ENCODE measurements at regions not wholly inside any gene's neighbourhood (a gene's known extent, or its start where the extent isn't known, plus 50 kb on each side); places are given as distances from the start of the nearest gene placed in this dataset.

DNA sequence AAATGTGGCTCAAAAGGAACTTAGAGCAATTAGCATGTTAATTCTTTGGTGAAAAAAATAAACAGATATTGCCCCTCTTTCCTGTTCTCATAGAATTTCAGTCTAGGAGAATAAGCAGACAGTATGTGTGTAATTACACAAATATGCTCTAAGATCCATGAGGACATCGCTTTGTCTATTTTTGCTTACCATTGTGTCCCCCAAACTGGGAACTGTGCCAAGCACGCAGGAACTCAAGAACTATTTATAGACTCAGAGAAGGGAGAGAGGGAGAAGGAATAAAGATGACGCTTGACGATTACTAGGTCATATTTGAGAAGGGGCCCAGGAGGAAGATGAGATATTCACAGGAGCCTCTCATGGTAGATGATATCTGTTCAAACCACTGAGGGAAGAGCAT is 692.6 kb downstream of the RAB28 start:
- Histone ChIP-seq H3K27me3 (ENCODE audit: insufficient read depth, low read length, poor library complexity, severe bottlenecking) (no peaks in the 10 kb centered on the region), H3K4me3 (ENCODE audit: low read length) (no peak overlapping the region), H3K36me3 (ENCODE audit: insufficient read depth, low read length) (no peaks in the 10 kb centered on the region), H3K9me3 (ENCODE audit: low read length) (no peaks in the 10 kb centered on the region), H3K4me1 (ENCODE audit: insufficient read depth, low read length) (no peaks in the 10 kb centered on the region), H3K27ac (ENCODE audit: low read depth, low read length) (no peak overlapping the region)
- Mint-ChIP-seq H3K4me3 (no peak overlapping the region), H3K27ac (no peak overlapping the region), H3K27me3 (no peaks in the 10 kb centered on the region), H3K36me3 (peaks cover 0 to 4% (median 2%) of the 10 kb centered on the region in 3 donors), H3K4me1 (no peaks in the 10 kb centered on the region), H3K9me3 (peaks cover 13 to 25% (median 23%) of the 10 kb centered on the region in 5 donors)
- no peak for DNase-seq
- ChIA-PET CTCF (no interaction called here), POLR2A (no interaction called here)

GRCh38 chr4:12787261-12787660 is 696.9 kb downstream of the RAB28 start:
- Histone ChIP-seq H3K4me1 (ENCODE audit: insufficient read depth, low read length) (no peaks in the 10 kb centered on the region), H3K36me3 (ENCODE audit: insufficient read depth, low read length) (no peaks in the 10 kb centered on the region), H3K9me3 (ENCODE audit: low read length) (no peaks in the 10 kb centered on the region), H3K27ac (ENCODE audit: low read depth, low read length) (no peak overlapping the region), H3K4me3 (ENCODE audit: low read length) (no peak overlapping the region), H3K27me3 (ENCODE audit: insufficient read depth, low read length, poor library complexity, severe bottlenecking) (no peaks in the 10 kb centered on the region)
- Mint-ChIP-seq H3K9me3 (peaks cover 10 to 29% (median 20%) of the 10 kb centered on the region in 5 donors), H3K27me3 (no peaks in the 10 kb centered on the region), H3K4me1 (no peaks in the 10 kb centered on the region), H3K4me3 (no peak overlapping the region), H3K27ac (no peak overlapping the region), H3K36me3 (peaks cover 0 to 4% (median 2%) of the 10 kb centered on the region in 3 donors)
- POLR2A ChIA-PET, result no interaction called here
- DNase-seq, result no peak
- CTCF ChIA-PET, result no interaction called here

GRCh38 chr4:12778706-12779105 is 705.4 kb downstream of the RAB28 start:
- Histone ChIP-seq H3K9me3 (ENCODE audit: low read length) (no peaks in the 10 kb centered on the region), H3K4me3 (ENCODE audit: low read length) (no peak overlapping the region), H3K27ac (ENCODE audit: low read depth, low read length) (no peak overlapping the region), H3K36me3 (ENCODE audit: insufficient read depth, low read length) (no peaks in the 10 kb centered on the region), H3K4me1 (ENCODE audit: insufficient read depth, low read length) (no peaks in the 10 kb centered on the region), H3K27me3 (ENCODE audit: insufficient read depth, low read length, poor library complexity, severe bottlenecking) (no peaks in the 10 kb centered on the region)
- Mint-ChIP-seq H3K4me3 (no peak overlapping the region), H3K27ac (no peak overlapping the region), H3K27me3 (no peaks in the 10 kb centered on the region), H3K36me3 (no peaks in the 10 kb centered on the region), H3K9me3 (no peaks in the 10 kb centered on the region), H3K4me1 (no peaks in the 10 kb centered on the region)
- DNase-seq, result no peak
- ChIA-PET CTCF (no interaction called here), POLR2A (no interaction called here)

- H3K36me3 ChIP-seq (ENCODE audit: insufficient read depth, low read length), result no peaks in the 10 kb centered on the region
- no peaks in the 10 kb centered on the region for H3K27me3 Mint-ChIP-seq
- no peaks in the 10 kb centered on the region for H3K4me1 ChIP-seq (ENCODE audit: insufficient read depth, low read length)
- H3K9me3 ChIP-seq (ENCODE audit: low read length), result no peaks in the 10 kb centered on the region
- H3K36me3 Mint-ChIP-seq, result no peaks in the 10 kb centered on the region
- ChIA-PET POLR2A (no interaction called here), CTCF (no interaction called here)
- no peaks in the 10 kb centered on the region for H3K4me1 Mint-ChIP-seq
- DNase-seq, result no peak
- no peak overlapping the region for H3K4me3 Mint-ChIP-seq
- H3K4me3 ChIP-seq (ENCODE audit: low read length), result no peak overlapping the region
- no peaks in the 10 kb centered on the region for H3K27me3 ChIP-seq (ENCODE audit: insufficient read depth, low read length, poor library complexity, severe bottlenecking)
- H3K27ac Mint-ChIP-seq, result no peak overlapping the region
- H3K27ac ChIP-seq (ENCODE audit: low read depth, low read length), result no peak overlapping the region
- no peaks in the 10 kb centered on the region for H3K9me3 Mint-ChIP-seq
Observed at GRCh38 chr4:12778191-12778590, 705.9 kb downstream of the RAB28 start.

DNA sequence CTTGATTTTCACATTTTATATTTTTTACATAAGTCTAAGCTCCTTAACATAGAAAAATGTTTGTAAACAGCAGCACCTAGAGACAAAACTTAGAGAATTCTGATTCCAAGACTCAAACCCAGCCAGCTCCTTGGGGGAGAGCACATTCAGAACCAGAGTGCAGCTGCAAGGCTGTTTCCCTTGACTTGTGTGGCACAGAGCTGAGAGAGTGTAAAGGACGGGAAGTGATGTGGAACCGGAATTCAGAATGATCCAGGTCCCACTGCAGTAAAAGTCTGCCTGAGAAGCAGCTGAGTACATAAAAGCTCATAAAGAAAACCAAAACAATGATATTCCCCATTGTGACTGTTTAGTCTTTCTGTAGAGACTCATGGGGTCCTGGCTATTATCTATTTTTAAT is 713.8 kb downstream of the RAB28 start:
- POLR2A ChIA-PET, result no interaction called here
- H3K4me1 Mint-ChIP-seq, result no peaks in the 10 kb centered on the region
- DNase-seq, result no peak

DNA sequence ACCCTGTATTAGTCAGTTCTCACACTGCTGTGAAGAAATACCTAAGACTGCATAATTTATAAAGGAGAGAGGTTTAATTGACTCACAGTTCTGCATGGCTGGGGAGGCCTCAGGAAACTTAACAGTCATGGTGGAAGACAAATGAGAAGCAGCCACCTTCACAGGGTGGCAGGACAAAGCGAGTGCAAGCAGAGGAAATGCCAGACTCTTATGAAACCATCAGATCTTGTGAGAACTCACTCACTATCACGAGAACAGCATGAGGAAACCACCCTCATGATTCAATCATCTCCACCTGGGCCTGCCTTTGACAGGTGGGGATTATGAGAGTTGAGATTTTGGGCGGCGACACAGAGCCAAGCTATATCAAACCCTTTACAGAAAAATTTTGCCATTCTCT is 722.4 kb downstream of the RAB28 start:
- Mint-ChIP-seq H3K9me3 (peaks cover 0 to 3% (median 0%) of the 10 kb centered on the region in 5 donors), H3K4me3 (no peak overlapping the region), H3K4me1 (no peaks in the 10 kb centered on the region), H3K36me3 (no peaks in the 10 kb centered on the region), H3K27ac (peak overlapping the region in 1 of 8 donors; percentile 14), H3K27me3 (peaks cover 0 to 1% of the 10 kb centered on the region in 2 donors)
- Histone ChIP-seq H3K4me1 (ENCODE audit: insufficient read depth, low read length) (no peaks in the 10 kb centered on the region), H3K9me3 (ENCODE audit: low read length) (no peaks in the 10 kb centered on the region), H3K27ac (ENCODE audit: low read depth, low read length) (no peak overlapping the region), H3K27me3 (ENCODE audit: insufficient read depth, low read length, poor library complexity, severe bottlenecking) (no peaks in the 10 kb centered on the region), H3K36me3 (ENCODE audit: insufficient read depth, low read length) (no peaks in the 10 kb centered on the region), H3K4me3 (ENCODE audit: low read length) (no peak overlapping the region)
- ChIA-PET POLR2A (no interaction called here), CTCF (no interaction called here)
- no peak for DNase-seq

More for the DNA sequence above, 713.8 kb downstream of the RAB28 start:
- no peaks in the 10 kb centered on the region for H3K36me3 ChIP-seq (ENCODE audit: insufficient read depth, low read length)
- no peaks in the 10 kb centered on the region for H3K27me3 ChIP-seq (ENCODE audit: insufficient read depth, low read length, poor library complexity, severe bottlenecking)
- CTCF ChIA-PET, result no interaction called here
- Mint-ChIP-seq H3K27ac (no peak overlapping the region), H3K36me3 (no peaks in the 10 kb centered on the region), H3K4me3 (no peak overlapping the region), H3K27me3 (no peaks in the 10 kb centered on the region), H3K9me3 (peaks cover 0 to 7% (median 2%) of the 10 kb centered on the region in 5 donors)
- no peaks in the 10 kb centered on the region for H3K9me3 ChIP-seq (ENCODE audit: low read length)
- no peak overlapping the region for H3K4me3 ChIP-seq (ENCODE audit: low read length)
- H3K4me1 ChIP-seq (ENCODE audit: insufficient read depth, low read length), result no peaks in the 10 kb centered on the region
- H3K27ac ChIP-seq (ENCODE audit: low read depth, low read length), result no peak overlapping the region

GRCh38 chr4:12747154-12747553 is 737.0 kb downstream of the RAB28 start:
- DNase-seq, result no peak
- Histone ChIP-seq H3K27me3 (ENCODE audit: insufficient read depth, low read length, poor library complexity, severe bottlenecking) (no peaks in the 10 kb centered on the region), H3K9me3 (ENCODE audit: low read length) (no peaks in the 10 kb centered on the region), H3K4me3 (ENCODE audit: low read length) (no peak overlapping the region), H3K4me1 (ENCODE audit: insufficient read depth, low read length) (no peaks in the 10 kb centered on the region), H3K27ac (ENCODE audit: low read depth, low read length) (no peak overlapping the region), H3K36me3 (ENCODE audit: insufficient read depth, low read length) (no peaks in the 10 kb centered on the region)
- ChIA-PET POLR2A (no interaction called here), CTCF (no interaction called here)
- no peak overlapping the region for H3K27ac Mint-ChIP-seq
- H3K4me1 Mint-ChIP-seq, result no peaks in the 10 kb centered on the region
- no peak overlapping the region for H3K4me3 Mint-ChIP-seq
- H3K9me3 Mint-ChIP-seq, result peaks cover 0 to 13% (median 8%) of the 10 kb centered on the region in 5 donors
- no peaks in the 10 kb centered on the region for H3K36me3 Mint-ChIP-seq
- no peaks in the 10 kb centered on the region for H3K27me3 Mint-ChIP-seq

DNA sequence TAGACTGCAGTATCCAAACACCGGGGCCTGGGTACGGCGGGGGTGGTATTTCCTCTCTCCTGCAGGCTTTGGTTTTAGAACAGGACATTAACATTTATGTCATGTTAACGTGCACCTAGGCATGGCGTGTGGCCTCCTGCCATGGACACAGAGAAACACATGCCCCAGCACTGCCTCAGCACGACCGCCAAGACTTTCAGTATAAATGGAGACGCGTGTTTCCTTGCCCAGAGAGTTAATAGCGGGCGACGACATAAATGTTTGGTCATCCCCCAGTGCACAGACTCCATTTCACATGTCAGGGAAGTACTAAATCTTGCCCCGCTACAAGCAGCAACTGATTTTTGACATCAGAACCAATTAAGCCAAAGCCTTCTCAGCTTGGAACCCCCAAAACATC is 737.9 kb downstream of the RAB28 start:
- CTCF ChIA-PET, result no interaction called here
- no peaks in the 10 kb centered on the region for H3K27me3 ChIP-seq (ENCODE audit: insufficient read depth, low read length, poor library complexity, severe bottlenecking)
- POLR2A ChIA-PET, result no interaction called here
- DNase-seq, result no peak
- H3K27ac ChIP-seq (ENCODE audit: low read depth, low read length), result no peak overlapping the region
- H3K4me1 Mint-ChIP-seq, result no peaks in the 10 kb centered on the region
- no peaks in the 10 kb centered on the region for H3K4me1 ChIP-seq (ENCODE audit: insufficient read depth, low read length)
- no peaks in the 10 kb centered on the region for H3K36me3 ChIP-seq (ENCODE audit: insufficient read depth, low read length)
- H3K36me3 Mint-ChIP-seq, result no peaks in the 10 kb centered on the region
- H3K9me3 Mint-ChIP-seq, result peaks cover 3 to 13% (median 9%) of the 10 kb centered on the region in 5 donors
- H3K27me3 Mint-ChIP-seq, result no peaks in the 10 kb centered on the region
- H3K4me3 ChIP-seq (ENCODE audit: low read length), result no peak overlapping the region
- no peaks in the 10 kb centered on the region for H3K9me3 ChIP-seq (ENCODE audit: low read length)
- H3K27ac Mint-ChIP-seq, result no peak overlapping the region
- H3K4me3 Mint-ChIP-seq, result no peak overlapping the region

DNA sequence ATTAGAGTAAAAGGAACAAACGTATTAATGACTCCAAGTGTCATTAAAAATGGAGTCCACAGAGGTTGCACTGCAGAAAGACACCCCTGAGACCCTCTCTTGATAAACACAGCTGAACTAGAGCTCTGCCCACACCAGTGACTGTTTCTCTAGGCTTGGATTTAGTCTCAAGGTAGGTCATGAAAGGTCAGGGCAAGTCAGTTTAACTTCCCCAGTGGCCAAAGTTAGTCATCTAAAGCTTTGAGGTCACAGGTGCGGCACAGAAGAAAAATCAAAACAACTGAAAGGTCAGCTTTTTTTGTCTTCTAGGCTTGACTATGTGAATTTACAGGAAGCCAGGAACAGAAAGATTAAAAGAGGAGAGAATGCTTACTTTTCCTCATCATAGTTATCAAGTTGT is 749.6 kb downstream of the RAB28 start:
- H3K4me1 ChIP-seq (ENCODE audit: insufficient read depth, low read length), result no peaks in the 10 kb centered on the region
- Mint-ChIP-seq H3K4me1 (no peaks in the 10 kb centered on the region), H3K27me3 (peaks cover 4 to 13% of the 10 kb centered on the region in 2 donors), H3K4me3 (no peak overlapping the region), H3K36me3 (no peaks in the 10 kb centered on the region), H3K27ac (no peak overlapping the region), H3K9me3 (no peaks in the 10 kb centered on the region)
- no peaks in the 10 kb centered on the region for H3K27me3 ChIP-seq (ENCODE audit: insufficient read depth, low read length, poor library complexity, severe bottlenecking)
- no peak for DNase-seq
- H3K4me3 ChIP-seq (ENCODE audit: low read length), result no peak overlapping the region
- no peaks in the 10 kb centered on the region for H3K9me3 ChIP-seq (ENCODE audit: low read length)
- POLR2A ChIA-PET, result no interaction called here
- CTCF ChIA-PET, result no interaction called here
- H3K36me3 ChIP-seq (ENCODE audit: insufficient read depth, low read length), result no peaks in the 10 kb centered on the region
- no peak overlapping the region for H3K27ac ChIP-seq (ENCODE audit: low read depth, low read length)
